ENCODE measurements at regions not wholly inside any gene's neighbourhood (a gene's known extent, or its start where the extent isn't known, plus 50 kb on each side); places are given as distances from the start of the nearest gene placed in this dataset.

DNA sequence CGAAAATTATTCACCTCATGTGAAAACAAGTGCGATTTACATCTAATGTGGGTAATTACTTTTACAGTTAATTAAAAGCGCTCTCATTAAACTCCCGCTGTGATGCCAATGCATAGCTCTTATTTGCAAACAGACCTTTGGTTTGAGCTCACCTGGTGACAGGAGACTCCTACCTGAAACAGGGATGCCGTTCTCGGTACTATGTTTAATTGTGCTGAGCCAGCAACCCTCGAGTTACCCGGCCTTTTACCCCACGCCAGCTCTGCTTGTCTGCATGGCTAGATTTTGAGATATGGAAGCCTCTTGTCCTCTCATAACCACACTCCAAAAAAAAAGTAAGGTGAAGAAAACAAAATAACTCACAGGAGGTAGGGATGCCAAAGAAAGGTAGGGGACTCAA, 690.4 kb upstream of the RBFOX1 start:
- DNase-seq (ENCODE audit: low read depth, low spot score) = no peak
- in situ Hi-C loops (cut with HindIII; ENCODE audit: low pct_unique_long_range_greater_than_20kb, low sequenced_read_pairs) = no loop called here

DNA sequence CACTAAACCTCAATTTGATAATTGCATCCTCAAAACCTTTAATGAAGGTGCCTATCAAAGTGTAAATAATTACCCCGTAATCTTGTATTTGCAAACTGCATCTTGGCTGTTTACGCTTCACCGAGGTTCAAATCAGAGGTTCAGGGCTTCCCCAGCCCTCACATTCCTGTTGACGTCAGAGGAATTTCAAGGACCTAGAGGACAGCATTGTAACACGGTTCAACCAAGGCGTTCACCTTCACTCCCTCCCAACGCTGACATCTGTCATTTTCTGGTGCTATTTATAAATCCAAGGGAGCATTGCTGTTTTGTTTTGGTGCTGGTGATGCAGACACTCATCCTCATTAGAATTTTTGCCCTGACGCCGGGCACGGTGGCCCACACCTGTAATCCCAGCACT, 691.6 kb upstream of the RBFOX1 start:
- no peak for DNase-seq (ENCODE audit: low read depth, low spot score)
- in situ Hi-C loops (cut with HindIII; ENCODE audit: low pct_unique_long_range_greater_than_20kb, low sequenced_read_pairs) = no loop called here

DNA sequence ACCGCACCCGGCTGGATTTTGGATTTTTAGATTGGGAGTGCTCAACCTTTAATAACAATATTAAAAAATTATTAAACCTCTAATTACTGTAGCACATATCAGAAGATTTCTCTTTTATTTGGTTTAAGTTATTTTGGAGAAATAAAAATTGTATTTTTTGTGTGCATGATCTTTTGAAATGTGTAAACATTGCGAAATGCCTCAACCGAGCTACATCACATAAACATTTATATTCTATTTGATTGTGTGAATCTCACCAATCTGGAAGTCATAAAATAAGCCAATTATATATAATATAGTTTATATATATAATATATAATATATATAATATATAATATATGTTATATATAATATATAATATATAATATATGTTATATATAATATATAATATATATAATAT, 696.2 kb upstream of the RBFOX1 start:
- in situ Hi-C loops (cut with HindIII; ENCODE audit: low pct_unique_long_range_greater_than_20kb, low sequenced_read_pairs) = no loop called here

DNA sequence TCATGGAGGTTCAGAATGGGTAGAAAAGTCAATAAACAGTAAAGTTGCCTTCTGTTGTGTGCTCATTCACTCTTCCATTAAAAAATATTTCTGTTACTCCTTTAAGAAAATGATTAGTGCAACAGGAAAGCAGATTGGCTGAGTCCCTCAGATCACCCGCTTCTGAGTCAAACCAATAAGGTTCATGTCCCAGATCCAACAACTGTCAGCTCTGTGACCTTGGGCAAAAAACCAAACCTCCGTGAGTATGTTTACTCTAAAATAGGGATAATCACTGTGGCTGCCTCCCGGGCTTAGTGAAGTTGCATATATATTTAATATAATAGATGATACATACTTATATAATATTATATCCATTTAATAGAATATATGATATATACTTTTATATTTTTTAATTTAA, 698.5 kb upstream of the RBFOX1 start:
- in situ Hi-C loops (cut with HindIII; ENCODE audit: low pct_unique_long_range_greater_than_20kb, low sequenced_read_pairs) = no loop called here

More for the DNA sequence above, 696.2 kb upstream of the RBFOX1 start:
- DNase-seq (ENCODE audit: low read depth, low spot score) = no peak

DNA sequence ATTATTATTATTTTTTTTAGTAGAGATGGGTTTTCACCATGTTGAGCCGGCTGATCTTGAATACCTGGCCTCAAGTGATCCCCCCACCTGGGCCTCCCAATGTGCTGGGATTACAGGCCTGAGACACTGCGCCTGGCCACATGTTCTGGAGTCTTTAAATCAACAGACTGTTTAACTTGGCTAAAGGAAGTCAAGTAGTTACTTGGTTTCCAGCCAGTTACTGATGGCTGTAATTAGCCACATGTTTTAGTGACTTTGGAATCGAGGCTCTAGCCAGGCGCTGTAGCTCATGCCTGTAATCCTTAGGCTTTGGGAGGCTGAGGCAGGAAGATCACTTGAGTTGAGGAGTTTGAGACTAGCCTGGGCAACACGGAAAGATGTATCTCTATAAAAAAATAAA, 699.2 kb upstream of the RBFOX1 start:
- DNase-seq (ENCODE audit: low read depth, low spot score) = no peak
- in situ Hi-C loops (cut with HindIII; ENCODE audit: low pct_unique_long_range_greater_than_20kb, low sequenced_read_pairs) = no loop called here

More for the DNA sequence above, 698.5 kb upstream of the RBFOX1 start:
- no peak for DNase-seq (ENCODE audit: low read depth, low spot score)

DNA sequence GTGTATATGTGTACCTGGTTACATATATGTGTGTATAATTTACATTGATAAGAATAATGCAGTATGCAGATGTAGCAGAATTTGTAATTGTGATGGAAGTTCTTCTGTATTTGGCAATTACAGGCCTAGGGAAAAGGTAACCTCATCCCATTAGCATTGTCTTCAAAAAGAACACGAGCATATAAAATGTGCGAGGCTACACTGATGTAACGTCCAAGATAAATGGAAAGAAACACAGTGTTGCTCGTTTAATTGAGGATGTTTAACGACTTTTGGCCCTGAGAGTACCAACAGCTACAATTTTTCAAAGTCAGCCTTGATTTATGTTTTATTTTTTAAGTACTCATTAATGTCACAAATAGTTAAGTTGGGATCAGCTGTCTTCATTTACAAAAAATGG, 703.5 kb upstream of the RBFOX1 start:
- in situ Hi-C loops (cut with HindIII; ENCODE audit: low pct_unique_long_range_greater_than_20kb, low sequenced_read_pairs) = no loop called here
- no peak for DNase-seq (ENCODE audit: low read depth, low spot score)

DNA sequence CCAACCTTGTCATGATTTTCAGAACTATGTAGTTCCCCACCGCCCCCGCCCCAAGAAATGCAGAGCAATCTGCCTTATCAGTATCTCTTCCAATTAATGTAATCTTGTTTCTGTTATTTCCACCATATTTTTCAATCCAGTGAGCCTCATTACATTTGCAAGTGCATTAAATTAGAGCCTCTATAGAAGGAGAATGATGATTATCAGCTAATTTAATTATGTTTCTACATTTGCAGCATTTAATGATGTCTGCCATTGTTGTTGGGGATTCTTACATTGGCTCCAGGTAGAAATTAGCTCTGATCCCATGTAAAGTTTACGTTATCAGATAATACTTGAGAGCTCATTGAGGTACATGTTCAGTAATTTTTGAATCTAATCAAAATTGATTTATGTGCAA, 707.0 kb upstream of the RBFOX1 start:
- no peak for DNase-seq (ENCODE audit: low read depth, low spot score)
- in situ Hi-C loops (cut with HindIII; ENCODE audit: low pct_unique_long_range_greater_than_20kb, low sequenced_read_pairs) = no loop called here

DNA sequence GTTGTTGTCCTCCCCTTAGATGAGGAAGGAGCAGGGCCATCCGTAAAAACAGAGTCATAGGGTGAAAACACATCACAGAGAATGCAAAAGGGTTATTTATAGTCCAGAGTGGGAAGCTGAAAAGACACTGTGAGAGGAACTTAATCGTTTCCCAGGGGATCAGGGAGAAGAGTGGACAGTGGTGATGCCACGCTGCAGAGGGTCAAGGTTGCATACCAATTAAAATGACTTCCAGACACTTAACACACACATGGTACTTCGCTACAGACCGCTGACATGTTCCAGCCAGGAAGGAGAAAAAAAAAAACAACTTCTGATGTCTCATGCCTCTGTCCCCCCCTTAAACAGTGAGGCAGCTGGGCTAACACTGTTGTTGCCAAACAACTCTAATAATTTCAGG, 713.8 kb upstream of the RBFOX1 start:
- in situ Hi-C loops (cut with HindIII; ENCODE audit: low pct_unique_long_range_greater_than_20kb, low sequenced_read_pairs) = no loop called here
- DNase-seq (ENCODE audit: low read depth, low spot score) = no peak

DNA sequence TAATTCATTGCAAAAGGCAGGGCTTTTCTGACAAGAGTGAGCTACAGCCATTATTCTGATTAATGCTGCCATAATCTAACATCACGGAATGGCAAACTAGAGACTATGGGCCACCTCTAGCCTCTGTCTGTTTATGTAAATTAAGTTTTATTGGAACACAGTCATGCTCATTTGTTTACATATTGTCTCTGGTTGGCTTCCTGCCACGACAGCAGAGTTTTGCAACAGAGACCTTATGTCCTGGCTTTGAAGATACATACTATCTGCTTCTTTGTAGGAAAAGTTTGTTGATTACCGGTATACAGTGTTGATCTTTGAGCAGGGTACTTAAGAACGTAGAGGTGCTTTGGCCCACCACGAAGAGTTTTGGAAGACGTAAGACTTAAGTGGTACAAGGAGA, 715.9 kb upstream of the RBFOX1 start:
- DNase-seq (ENCODE audit: low read depth, low spot score) = no peak
- in situ Hi-C loops (cut with HindIII; ENCODE audit: low pct_unique_long_range_greater_than_20kb, low sequenced_read_pairs) = no loop called here

DNA sequence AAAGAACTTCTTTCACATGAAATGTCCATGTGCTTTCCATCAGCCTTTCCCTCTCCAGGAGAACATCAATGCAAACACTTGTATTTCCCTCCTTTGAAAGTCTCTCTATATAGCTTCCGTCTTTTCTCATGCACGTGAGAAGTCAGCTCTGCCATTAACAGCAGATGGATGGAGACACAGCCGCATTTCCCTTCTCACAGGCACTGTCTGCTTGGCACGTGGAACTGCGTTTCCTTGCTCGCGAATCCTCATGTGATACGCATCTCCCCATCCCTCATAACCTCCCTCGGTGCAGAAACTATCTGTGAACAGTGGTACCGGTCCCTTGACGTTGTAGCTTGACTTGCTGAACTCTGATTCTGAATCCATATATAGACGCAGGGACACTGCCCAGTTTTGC, 717.0 kb upstream of the RBFOX1 start:
- in situ Hi-C loops (cut with HindIII; ENCODE audit: low pct_unique_long_range_greater_than_20kb, low sequenced_read_pairs) = no loop called here
- DNase-seq (ENCODE audit: low read depth, low spot score) = peak; percentile 24

DNA sequence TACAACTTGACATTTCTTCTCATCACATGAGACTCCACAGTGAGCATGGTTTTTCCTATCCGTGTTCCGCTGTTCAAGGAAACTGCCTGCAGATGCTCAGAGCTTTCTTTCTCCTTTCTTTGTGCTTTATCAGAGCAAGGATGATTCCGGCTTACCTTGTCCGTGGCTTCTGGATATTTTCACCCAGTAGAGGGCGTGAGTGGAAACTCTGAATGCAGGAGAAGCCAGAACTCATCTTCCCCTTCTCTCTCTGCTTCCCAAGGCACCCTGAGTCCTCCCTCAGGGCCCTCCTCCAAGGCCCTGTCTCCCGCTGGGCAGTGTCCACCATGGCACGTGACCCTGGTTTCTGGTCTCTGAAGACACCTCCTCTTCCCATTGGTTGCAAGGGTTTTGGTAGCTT, 721.1 kb upstream of the RBFOX1 start:
- in situ Hi-C loops (cut with HindIII; ENCODE audit: low pct_unique_long_range_greater_than_20kb, low sequenced_read_pairs) = no loop called here
- peak; percentile 55 for DNase-seq (ENCODE audit: low read depth, low spot score)

DNA sequence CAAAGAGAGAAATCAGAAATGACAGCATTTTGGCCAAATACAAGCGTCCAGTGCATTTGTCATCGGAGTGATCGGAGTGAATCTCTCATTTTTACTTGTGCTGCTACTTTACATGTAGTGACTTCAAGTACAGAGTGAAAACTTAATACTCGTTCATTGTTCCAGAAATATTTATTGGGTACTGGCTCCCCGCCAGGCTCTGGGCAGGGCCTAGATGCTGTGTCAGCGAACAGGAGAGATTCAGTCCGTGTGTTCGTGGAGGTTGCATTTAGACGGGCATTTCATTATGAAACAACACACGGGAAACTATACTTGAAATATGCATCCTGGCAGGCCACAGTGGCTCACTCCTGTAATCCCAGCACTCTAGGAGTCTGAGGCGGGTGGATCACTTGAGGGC, 727.2 kb upstream of the RBFOX1 start:
- no peak for DNase-seq (ENCODE audit: low read depth, low spot score)
- in situ Hi-C loops (cut with HindIII; ENCODE audit: low pct_unique_long_range_greater_than_20kb, low sequenced_read_pairs) = no loop called here

DNA sequence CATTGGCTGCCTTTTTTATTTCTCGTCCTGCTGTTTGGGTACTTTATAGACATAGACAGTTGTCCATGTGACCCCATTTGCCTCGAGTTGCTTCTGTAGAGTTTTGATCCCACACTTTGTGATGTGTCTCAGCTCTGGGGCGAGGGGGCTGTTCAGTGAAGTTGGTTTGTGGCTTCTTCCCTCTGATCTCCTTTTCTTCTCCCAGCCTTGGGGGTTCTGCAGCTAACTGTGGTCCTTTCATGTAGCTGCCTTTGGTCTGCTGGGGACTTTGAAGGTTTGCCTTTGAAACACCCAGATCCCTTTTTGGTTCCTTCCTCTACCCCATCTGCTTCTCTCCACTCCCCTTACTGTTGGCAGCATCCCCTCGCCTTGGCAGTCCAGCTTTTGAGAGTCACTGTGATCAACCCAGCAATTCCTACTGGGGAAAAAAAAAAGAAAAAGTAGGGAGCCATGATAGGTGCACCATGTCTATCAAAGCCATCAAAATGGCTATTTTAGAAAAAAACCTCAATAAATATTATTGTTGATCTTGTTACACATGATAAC, 728.8 kb upstream of the RBFOX1 start:
- no peak for DNase-seq (ENCODE audit: low read depth, low spot score)
- in situ Hi-C loops (cut with HindIII; ENCODE audit: low pct_unique_long_range_greater_than_20kb, low sequenced_read_pairs) = no loop called here

DNA sequence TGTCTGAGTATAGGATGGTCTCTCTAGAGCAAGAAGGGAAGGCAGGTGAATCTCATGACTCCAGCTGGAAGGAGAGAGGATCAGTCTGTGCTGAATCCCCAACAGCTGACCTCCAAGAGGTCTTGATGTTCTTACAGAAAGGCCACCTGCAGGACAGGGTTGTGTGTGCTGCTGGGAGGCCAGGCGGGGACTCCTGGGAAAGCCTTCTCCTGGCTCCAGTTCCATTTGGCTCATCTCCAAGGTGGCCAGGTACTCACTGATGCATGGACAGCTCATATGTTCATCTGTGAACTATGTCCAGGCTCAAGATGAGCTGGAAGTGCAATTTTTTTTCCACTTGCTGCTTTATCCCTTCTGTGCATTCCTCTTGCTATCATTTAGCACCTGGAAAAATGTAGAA, 730.2 kb upstream of the RBFOX1 start:
- in situ Hi-C loops (cut with HindIII; ENCODE audit: low pct_unique_long_range_greater_than_20kb, low sequenced_read_pairs) = no loop called here
- no peak for DNase-seq (ENCODE audit: low read depth, low spot score)

DNA sequence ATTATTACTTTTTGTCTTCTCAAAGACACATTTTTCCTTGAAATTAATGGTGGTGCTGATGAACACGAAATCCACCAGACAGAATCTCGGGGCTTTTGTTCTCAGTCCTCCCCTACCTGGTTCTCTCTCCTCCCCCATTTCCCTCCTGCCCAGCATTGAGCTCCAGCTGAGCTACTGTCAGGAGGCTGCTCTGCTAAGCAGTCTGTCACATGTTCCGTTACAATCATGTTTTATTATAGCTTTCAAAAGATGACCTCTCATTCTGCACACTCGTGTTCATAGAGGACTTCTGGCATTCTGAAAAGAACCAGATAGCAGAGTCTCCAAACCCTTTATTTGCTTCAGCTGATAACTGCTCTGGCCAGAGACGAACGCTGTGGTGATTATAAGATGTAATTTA, 732.5 kb upstream of the RBFOX1 start:
- in situ Hi-C loops (cut with HindIII; ENCODE audit: low pct_unique_long_range_greater_than_20kb, low sequenced_read_pairs) = no loop called here
- no peak for DNase-seq (ENCODE audit: low read depth, low spot score)

DNA sequence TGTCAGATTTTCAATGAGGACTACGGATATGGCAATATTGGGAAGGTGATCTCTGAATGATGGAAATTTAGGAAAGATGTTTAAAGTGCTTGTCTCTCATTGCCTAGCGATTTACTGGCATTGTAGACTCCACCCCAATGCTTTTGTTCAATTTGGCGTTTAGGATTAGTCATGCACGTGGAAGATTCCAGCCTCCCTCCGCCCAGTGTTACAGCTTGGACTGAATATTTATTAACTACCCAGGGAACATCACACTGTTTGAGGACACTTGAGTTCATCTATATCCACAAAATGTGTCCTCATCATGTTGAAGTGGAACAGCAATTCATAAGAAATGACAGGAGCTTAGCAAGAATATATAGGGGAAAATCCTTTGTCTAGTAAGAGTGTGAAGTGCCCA, 738.8 kb upstream of the RBFOX1 start:
- in situ Hi-C loops (cut with HindIII; ENCODE audit: low pct_unique_long_range_greater_than_20kb, low sequenced_read_pairs) = no loop called here

DNA sequence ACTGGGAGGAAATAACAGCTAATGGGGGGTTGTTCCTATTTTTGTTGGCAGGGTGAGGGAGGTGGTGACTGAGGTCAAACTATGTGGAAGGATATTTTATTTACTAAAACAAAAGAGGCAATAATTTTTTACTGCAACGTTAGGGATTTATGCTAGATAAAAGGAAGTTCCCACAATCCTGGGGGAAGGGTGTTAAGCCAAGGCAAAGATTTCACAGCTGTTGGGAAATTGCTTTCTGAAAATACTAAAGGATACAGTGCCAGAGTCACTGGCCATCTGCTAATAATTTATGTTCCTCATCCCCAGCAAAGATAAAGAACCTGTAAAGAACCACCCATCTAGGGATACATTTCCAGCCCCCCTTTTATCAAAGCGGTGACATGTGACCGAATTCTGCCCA, 756.0 kb upstream of the RBFOX1 start:
- DNase-seq (ENCODE audit: low read depth, low spot score) = no peak
- in situ Hi-C loops (cut with HindIII; ENCODE audit: low pct_unique_long_range_greater_than_20kb, low sequenced_read_pairs) = no loop called here

More for the DNA sequence above, 738.8 kb upstream of the RBFOX1 start:
- no peak for DNase-seq (ENCODE audit: low read depth, low spot score)

DNA sequence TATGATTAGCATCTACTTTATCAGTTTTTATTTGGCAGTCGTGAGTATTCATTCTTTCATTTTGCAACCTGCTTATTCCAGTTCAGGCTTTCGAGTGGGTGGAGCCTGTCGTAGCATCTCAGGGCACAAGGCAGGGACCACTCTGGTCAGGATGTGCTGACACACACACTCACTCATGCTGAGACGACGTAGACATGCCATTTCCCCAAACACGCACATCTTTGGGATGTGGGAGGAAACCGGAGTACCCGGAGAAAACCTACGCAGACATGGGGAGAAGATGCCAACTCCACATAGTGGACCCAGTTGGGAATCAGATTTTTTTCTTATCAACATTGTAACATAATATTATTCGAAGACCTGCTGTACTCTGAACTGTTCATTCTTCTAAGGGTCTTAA, 756.5 kb upstream of the RBFOX1 start:
- in situ Hi-C loops (cut with HindIII; ENCODE audit: low pct_unique_long_range_greater_than_20kb, low sequenced_read_pairs) = no loop called here
- DNase-seq (ENCODE audit: low read depth, low spot score) = no peak

DNA sequence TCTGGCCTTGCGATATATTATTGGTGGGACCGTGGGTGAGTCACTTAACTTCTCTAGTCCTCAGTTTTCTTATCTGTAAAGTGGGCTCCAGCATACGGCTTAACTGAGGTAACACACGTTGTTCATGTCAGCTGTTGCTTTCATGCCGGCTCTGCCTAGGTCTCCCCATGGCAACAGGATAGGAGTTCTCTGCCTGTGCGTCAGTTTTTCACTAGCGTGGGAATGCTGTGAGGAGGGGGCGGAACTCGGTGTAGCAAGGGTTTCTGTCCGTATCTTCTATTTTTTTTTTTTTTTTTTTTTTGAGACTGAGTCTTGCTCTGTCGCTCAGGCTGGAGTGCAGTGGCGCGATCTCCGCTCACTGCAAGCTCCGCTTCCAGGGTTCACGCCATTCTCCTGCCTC, 758.5 kb upstream of the RBFOX1 start:
- in situ Hi-C loops (cut with HindIII; ENCODE audit: low pct_unique_long_range_greater_than_20kb, low sequenced_read_pairs) = no loop called here
- DNase-seq (ENCODE audit: low read depth, low spot score) = no peak

DNA sequence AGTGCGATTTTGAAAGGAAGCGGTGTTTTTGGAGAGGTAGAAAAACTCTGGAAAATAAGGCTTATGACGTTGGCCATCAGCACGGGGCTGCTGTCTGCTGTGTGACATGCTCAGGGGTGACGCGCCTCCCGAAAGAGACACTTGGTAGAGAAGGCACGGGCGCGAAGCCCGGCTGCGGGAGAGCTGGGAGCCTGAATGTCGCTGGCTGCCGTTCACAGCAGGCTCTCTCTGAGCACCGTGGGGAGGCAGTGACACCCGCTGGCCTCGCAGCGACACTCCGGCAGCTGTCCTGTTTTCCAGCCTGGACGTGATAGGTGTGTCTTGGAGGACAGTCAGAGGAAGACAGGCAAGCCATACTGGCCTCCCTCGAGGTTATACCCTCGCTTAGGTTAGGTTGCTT, 759.1 kb upstream of the RBFOX1 start:
- in situ Hi-C loops (cut with HindIII; ENCODE audit: low pct_unique_long_range_greater_than_20kb, low sequenced_read_pairs) = no loop called here
- no peak for DNase-seq (ENCODE audit: low read depth, low spot score)
